HG03354 (cell line): ENCODE measurements at regions not wholly inside any gene's neighbourhood (a gene's known extent, or its start where the extent isn't known, plus 50 kb on each side); places are given as distances from the start of the nearest gene placed in this dataset.
A peak's percentile ranks its signal among the peaks of the same experiment; 100 is the strongest.
"Not testable (repeated sequence)": the region's sequence is repeated elsewhere in the genome, so short reads cannot be mapped to it uniquely, and the experiment has no call there.

Experiments
- ATAC-seq: cut with Tn5 transposase; IDR thresholded peaks from one replicate; pipeline ENCODE4 v1.9.1; 2021; ENCODE audit warnings: mild to moderate bottlenecking; ENCODE audit not compliant: unreplicated experiment, poor library complexity, severe bottlenecking

GRCh38 chr11:82246926-82247325 is 486.7 kb downstream of the FAM181B start:
- no peak for ATAC-seq

DNA sequence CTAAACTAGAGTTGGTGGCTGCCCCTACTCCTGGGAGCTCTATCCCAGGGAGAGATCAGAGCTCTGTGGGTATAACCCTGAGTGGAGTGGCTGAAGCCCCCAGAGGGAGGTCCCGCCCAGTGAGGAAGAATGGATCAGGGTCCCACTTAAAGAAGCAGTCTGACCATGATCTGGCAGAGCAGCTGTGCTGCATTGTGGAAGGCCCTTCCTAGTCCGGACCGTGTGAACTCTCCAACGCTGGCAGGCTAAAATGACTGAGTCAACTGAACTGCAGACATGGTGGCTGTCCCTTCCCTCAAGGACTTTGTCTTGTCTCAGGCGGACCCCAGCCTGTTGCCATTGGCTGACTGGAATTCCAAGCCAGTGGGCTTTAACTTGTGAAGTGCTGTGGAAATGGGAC is 494.2 kb downstream of the FAM181B start:
- ATAC-seq, result no peak

DNA sequence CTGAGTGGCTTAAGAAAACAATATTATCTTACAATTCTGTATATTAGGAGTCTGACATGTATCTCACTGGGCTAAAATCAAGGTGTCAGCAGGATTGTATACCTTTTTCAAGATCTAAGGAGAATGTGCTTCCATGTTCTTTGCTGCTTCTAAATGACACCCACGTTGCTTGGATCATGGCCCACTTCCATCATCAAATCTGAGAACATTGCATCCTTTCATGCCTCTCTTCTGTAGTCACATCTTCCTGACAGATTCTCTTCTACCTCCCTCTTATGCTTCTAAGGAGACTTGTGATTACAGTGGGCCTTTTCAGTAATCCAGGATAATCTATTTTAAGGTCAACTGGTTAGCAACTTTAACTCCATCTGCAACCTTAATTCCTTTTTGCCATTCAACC is 499.4 kb downstream of the FAM181B start:
- ATAC-seq, result no peak

DNA sequence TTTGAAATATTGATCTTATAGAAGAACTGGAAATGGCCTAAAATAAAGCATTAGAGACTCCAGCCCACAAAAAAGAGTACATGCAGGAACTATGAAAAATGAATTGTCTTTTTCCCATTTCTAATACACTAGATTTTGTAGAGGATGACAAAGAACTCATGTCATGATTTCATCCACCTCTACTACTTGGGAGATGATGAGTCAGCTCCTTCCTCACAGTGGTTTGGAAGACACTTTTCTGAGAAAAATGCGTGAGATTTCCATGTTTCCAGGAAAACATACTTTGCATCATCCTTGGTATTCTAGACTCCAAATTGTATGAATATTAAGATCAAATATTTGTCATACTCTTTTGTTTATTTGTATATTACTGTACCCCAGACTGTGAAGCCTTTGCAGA is 500.5 kb downstream of the FAM181B start:
- no peak for ATAC-seq

GRCh38 chr11:82229341-82229740 is 504.3 kb downstream of the FAM181B start:
- peak; percentile 74 for ATAC-seq

DNA sequence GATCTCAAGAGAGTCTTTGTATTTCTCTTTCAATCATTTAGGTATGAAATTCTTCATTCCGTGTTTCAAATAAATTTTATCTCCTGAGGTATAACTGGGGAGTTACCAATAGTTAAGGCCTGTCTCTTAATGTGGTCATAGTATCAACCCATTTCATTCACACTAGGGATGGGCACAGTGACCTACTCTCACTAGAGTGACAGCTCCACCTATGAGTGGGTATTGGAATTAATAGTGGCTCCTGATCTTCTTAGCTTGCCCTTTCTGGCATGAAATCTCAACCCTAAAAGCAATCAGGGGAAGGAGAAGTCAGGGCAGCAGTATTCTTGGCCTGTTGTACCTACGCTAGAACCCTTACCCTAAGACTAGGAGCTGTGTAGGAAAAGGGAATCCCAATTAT is 507.7 kb downstream of the FAM181B start:
- ATAC-seq, result no peak

DNA sequence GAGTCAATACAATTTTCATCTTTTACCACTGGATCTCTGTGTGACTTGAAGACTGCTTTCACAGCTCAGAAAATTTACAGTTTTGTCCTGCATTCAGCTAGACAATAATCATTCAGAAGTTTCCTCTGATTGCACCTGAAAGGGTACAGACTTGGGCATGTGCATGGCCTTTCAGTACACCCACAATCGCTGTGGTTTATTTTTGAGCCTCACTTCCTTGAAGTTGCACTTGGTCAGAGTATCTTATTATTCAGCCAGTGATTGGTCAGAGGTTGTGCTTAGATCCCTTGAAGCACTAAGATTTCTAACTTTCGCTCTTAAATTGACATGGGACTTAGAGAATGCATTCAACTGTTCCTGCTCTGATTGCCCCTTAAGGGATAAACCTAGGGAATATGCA is 508.2 kb downstream of the FAM181B start:
- ATAC-seq, result no peak

DNA sequence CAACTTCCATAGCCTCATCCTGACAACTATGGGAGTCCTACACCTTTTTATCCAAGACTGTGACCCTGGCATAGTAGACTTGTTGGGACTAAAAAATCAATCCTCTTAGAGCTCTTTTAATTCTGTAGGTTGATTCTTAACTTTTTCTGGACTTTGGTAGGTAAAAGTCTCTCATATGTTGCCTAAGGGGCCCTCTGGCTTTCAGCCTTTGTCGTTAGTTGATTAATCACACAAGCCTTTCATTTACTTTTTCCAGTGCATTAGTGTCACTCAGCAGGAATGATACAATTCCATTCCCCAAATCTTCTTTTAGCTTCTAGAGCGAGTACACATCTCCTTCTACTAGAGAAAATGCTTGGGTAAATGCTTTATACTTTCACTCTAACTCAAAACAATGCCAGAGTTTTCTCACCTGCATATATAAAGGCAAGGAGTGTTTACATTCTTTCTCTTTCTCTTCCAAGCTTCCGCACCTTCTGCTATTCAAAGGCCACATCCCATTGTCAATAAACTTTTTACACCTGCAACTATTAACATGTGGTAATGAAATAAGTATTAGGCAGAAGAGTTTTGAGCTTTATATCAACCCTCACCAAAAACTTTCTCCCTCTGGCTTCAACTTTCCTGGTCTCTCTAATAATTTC is 516.6 kb downstream of the FAM181B start:
- no peak for ATAC-seq

- no peak for ATAC-seq
Measured at GRCh38 chr11:82210011-82210410, 523.7 kb downstream of the FAM181B start.

- no peak for ATAC-seq
Measured at GRCh38 chr11:82195283-82195682, 538.4 kb downstream of the FAM181B start.

DNA sequence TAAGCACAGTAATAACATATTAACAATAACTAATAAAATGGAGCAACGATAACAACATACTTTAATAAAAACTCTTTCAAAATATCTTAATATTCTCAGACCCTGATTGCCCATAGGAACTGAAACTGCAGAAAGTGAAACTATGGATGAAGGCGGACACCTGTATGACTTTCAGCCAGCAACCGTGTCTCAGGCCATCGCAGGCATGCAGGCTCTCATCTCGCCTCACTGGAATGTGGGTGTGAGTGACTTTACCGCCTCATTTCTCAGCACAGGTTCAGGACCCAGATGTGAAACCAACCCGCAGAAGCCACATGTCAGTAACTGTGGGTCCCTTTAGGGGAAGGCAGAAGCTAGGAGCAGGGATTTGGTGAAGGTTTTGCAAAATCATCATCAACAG is 539.1 kb downstream of the FAM181B start:
- ATAC-seq, result no peak

GRCh38 chr11:82191695-82192094 is 542.0 kb downstream of the FAM181B start:
- ATAC-seq, result no peak

DNA sequence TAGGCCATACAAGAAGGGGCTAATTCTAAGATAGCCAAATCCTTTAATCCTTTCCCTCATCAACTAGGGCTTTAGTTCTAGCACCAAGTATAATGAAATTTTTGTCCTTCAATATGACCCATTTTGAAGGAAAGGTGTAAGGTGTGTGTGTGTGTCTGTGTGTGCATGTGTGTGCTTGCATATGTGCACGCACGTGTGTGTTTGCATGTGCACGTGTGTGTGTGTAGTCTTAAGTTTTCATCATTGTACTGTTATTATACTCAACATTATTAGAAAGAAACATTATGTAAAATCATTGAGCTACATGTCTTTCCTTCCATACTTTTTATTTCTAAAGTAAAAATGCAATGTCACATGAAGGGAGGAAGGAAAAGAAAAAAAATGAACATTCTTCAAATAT is 547.7 kb downstream of the FAM181B start:
- no peak for ATAC-seq

DNA sequence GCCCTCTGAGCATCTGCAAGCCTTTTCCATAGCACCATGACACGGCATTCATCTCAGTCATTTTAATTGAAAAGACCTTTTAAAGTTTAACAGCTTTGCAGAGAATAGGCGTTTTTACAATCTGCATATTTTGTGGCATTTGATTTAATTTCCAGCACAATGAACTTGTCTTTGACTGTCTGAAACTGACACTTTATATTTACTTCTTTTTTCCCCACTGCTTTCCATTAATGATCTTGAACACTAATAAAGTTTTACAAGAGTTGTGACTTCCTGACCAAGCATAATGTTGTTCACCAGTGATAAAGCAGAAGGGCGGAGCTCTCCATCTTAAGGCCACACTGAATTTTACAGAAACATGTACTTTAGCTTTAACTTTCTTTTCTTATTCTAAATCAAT is 548.7 kb downstream of the FAM181B start:
- no peak for ATAC-seq

GRCh38 chr11:82183346-82183745 is 550.3 kb downstream of the FAM181B start:
- ATAC-seq, result no peak

GRCh38 chr11:82182697-82183096 is 551.0 kb downstream of the FAM181B start:
- ATAC-seq, result not testable (repeated sequence)

DNA sequence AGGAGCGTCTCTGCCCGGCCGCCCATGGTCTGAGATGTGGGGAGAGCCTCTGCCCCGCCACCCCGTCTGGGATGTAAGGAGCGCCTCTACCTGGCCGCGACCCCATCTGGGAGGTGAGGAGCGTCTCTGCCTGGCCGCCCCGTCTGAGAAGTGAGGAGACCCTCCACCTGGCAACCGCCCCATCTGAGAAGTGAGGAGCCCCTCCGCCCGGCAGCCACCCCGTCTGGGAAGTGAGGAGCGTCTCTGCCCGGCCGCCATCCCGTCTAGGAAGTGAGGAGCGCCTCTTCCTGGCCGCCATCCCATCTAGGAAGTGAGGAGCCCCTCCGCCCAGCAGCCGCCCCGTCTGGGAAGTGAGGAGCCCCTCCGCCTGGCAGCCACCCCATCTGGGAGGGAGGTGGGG is 551.9 kb downstream of the FAM181B start:
- ATAC-seq, result not testable (repeated sequence)

GRCh38 chr11:82176945-82177344 is 556.7 kb downstream of the FAM181B start:
- no peak for ATAC-seq

DNA sequence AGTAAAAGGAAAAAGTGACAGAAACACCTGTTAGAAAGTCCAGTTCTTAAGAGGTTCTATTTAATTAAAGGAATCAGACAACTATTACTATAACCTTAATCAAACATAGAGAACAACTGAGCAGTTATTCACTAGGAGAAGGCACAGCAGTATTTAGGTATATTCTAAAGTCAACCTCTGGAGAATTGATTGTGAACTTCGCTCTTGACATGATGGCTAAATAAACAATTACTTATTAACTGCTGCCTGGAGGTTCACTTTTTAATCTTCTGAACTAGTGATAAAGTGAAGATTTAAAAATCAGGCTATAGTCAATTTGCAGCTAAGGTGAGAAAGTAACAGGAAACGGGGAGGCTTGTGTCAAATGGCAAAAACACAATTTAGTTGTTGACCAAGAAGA is 557.3 kb downstream of the FAM181B start:
- no peak for ATAC-seq

- ATAC-seq, result peak; percentile 78
Measured at GRCh38 chr11:82174610-82175009, 559.1 kb downstream of the FAM181B start.

DNA sequence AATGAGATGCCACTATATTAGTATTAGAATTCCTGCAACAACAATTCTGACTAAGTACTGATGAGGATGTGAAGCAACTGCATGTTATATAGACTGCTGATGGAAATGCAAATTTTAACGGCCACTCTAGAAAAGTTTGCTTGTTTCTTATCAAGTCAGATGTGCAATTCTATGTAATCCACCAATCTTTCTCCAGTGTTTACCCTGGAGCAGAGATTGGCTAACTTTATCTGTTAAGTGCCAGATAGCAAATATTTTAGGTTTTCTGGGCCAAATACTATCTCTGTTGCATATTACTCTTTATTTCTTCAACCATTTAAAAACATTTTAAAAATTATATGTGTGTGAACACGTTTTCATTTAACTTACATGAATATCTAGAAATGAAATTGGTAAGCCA is 586.9 kb downstream of the FAM181B start:
- no peak for ATAC-seq

- ATAC-seq, result no peak
Measured at GRCh38 chr11:82118946-82119345, 614.7 kb downstream of the FAM181B start.
